ENCODE measurements at regions not wholly inside any gene's neighbourhood (a gene's known extent, or its start where the extent isn't known, plus 50 kb on each side); places are given as distances from the start of the nearest gene placed in this dataset.

GRCh38 chr2:53460347-53460746 is 307.3 kb upstream of the CHAC2 start:
- DNase-seq (ENCODE audit: low read depth): no peak
- no peak overlapping the region for H3K4me3 ChIP-seq (ENCODE audit: control insufficient read depth, low read depth, low read length)
- no peak for TF ChIP-seq CTCF (IDR thresholded peaks at IDR 0.05; ENCODE audit: control insufficient read depth, insufficient read depth, low read depth, low read length, missing control alignments)

- H3K4me3 ChIP-seq (ENCODE audit: control insufficient read depth, low read depth, low read length): no peak overlapping the region
- no peak for DNase-seq (ENCODE audit: low read depth)
- TF ChIP-seq CTCF (IDR thresholded peaks at IDR 0.05; ENCODE audit: control insufficient read depth, insufficient read depth, low read depth, low read length, missing control alignments): no peak
Observed at GRCh38 chr2:53455094-53455493, 312.5 kb upstream of the CHAC2 start.

GRCh38 chr2:53452957-53453748 is 314.5 kb upstream of the CHAC2 start:
- no peak for TF ChIP-seq CTCF (IDR thresholded peaks at IDR 0.05; ENCODE audit: control insufficient read depth, insufficient read depth, low read depth, low read length, missing control alignments)
- no peak for DNase-seq (ENCODE audit: low read depth)
- H3K4me3 ChIP-seq (ENCODE audit: control insufficient read depth, low read depth, low read length): no peak overlapping the region

GRCh38 chr2:53452400-53452799 is 315.2 kb upstream of the CHAC2 start:
- no peak overlapping the region for H3K4me3 ChIP-seq (ENCODE audit: control insufficient read depth, low read depth, low read length)
- no peak for TF ChIP-seq CTCF (IDR thresholded peaks at IDR 0.05; ENCODE audit: control insufficient read depth, insufficient read depth, low read depth, low read length, missing control alignments)
- DNase-seq (ENCODE audit: low read depth): no peak

GRCh38 chr2:53450923-53451322 is 316.7 kb upstream of the CHAC2 start:
- H3K4me3 ChIP-seq (ENCODE audit: control insufficient read depth, low read depth, low read length): no peak overlapping the region
- DNase-seq (ENCODE audit: low read depth): no peak
- no peak for TF ChIP-seq CTCF (IDR thresholded peaks at IDR 0.05; ENCODE audit: control insufficient read depth, insufficient read depth, low read depth, low read length, missing control alignments)

GRCh38 chr2:53448591-53448990 is 319.0 kb upstream of the CHAC2 start:
- peak; percentile 63 for DNase-seq (ENCODE audit: low read depth)
- no peak overlapping the region for H3K4me3 ChIP-seq (ENCODE audit: control insufficient read depth, low read depth, low read length)
- no peak for TF ChIP-seq CTCF (IDR thresholded peaks at IDR 0.05; ENCODE audit: control insufficient read depth, insufficient read depth, low read depth, low read length, missing control alignments)
